ENCODE measurements at regions not wholly inside any gene's neighbourhood (a gene's known extent, or its start where the extent isn't known, plus 50 kb on each side); places are given as distances from the start of the nearest gene placed in this dataset.

GRCh38 chr2:234730066-234730640, 221.7 kb upstream of the SH3BP4 start:
- no peak for TF ChIP-seq POLR2A (IDR thresholded peaks at IDR 0.05; ENCODE audit: control extremely low read depth in 1 of 2, low read depth in 2 of 2, low read length in 2 of 2)
- TF ChIP-seq CTCF (IDR thresholded peaks at IDR 0.05; ENCODE audit: control extremely low read depth in 1 of 3, insufficient read depth in 1 of 3, low read depth in 1 of 3, low read length in 3 of 3), result no peak
- no peak for TF ChIP-seq EP300 (IDR thresholded peaks at IDR 0.05; ENCODE audit: borderline replicate concordance in 1 of 2, low read depth in 2 of 2, low read length in 2 of 2)
- TF ChIP-seq JUND (IDR thresholded peaks at IDR 0.05; ENCODE audit: low read length), result no peak
- TF ChIP-seq MAFK (IDR thresholded peaks at IDR 0.05; ENCODE audit: low read depth, low read length), result no peak
- no peak for TF ChIP-seq EZH2 (IDR thresholded peaks at IDR 0.05; ENCODE audit: low read depth, low read length, severe bottlenecking)
- no peak for TF ChIP-seq POLR2AphosphoS5 (IDR thresholded peaks at IDR 0.05; ENCODE audit: low read depth, low read length)
- no peak for TF ChIP-seq BCL11A (IDR thresholded peaks at IDR 0.05; ENCODE audit: low read depth in 2 of 2, low read length in 2 of 2)
- TF ChIP-seq ZNF274 (IDR thresholded peaks at IDR 0.05; ENCODE audit: borderline replicate concordance, extremely low read depth, low read length), result no peak
- TF ChIP-seq HDAC2 (IDR thresholded peaks at IDR 0.05; ENCODE audit: borderline replicate concordance in 1 of 2, low read depth in 2 of 2, low read length in 2 of 2), result no peak
- TF ChIP-seq USF2 (IDR thresholded peaks at IDR 0.05; ENCODE audit: low read length), result peak; percentile 31; the same call in 1 of the 2 replicates
- TF ChIP-seq RAD21 (IDR thresholded peaks at IDR 0.05 in 1 of 2, conservative IDR thresholded peaks at IDR 0.05 in 1 of 2; ENCODE audit: low read depth in 2 of 2, low read length in 2 of 2), result no peak; a peak in 1 of 4 replicates
- TF ChIP-seq SIN3A (conservative IDR thresholded peaks at IDR 0.05 in 1 of 2, IDR thresholded peaks at IDR 0.05 in 1 of 2; ENCODE audit: low read depth in 1 of 2, low read length in 2 of 2), result no peak
